ENCODE measurements at regions not wholly inside any gene's neighbourhood (a gene's known extent, or its start where the extent isn't known, plus 50 kb on each side); places are given as distances from the start of the nearest gene placed in this dataset.

GRCh38 chr2:49840428-49840975 lies 686.2 kb upstream of the FSHR start:
- TF ChIP-seq CTCF (IDR thresholded peaks at IDR 0.05; ENCODE audit: low read depth, low read length) (no peak), MAX (IDR thresholded peaks at IDR 0.05; ENCODE audit: low read depth, low read length) (no peak)
